ENCODE measurements at regions not wholly inside any gene's neighbourhood (a gene's known extent, or its start where the extent isn't known, plus 50 kb on each side); places are given as distances from the start of the nearest gene placed in this dataset.

DNA sequence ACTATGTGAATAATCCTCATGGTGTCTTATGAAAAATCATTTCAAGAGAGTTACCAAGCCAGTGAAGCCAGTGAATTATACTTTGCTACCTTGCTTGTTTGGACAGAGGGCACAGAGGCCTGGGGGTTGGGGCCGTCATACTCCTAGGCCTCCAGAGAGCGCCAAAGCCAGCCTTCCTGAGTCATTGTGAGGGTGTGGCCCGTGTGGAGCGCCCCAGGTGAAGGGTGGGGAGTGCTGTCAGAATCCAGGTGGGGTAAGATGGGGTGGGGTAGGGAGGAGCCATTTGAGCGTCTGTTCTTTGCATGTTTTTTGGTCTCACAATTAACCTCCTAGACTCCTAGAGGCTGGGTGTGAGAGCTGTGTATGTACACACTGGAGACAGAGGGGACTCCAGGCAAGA, 71.1 kb downstream of the PERP start:
- TF ChIP-seq ZNF274 (CRISPR knock-in tag; IDR thresholded peaks at IDR 0.05) = no peak
- TF ChIP-seq, protein P1, sequence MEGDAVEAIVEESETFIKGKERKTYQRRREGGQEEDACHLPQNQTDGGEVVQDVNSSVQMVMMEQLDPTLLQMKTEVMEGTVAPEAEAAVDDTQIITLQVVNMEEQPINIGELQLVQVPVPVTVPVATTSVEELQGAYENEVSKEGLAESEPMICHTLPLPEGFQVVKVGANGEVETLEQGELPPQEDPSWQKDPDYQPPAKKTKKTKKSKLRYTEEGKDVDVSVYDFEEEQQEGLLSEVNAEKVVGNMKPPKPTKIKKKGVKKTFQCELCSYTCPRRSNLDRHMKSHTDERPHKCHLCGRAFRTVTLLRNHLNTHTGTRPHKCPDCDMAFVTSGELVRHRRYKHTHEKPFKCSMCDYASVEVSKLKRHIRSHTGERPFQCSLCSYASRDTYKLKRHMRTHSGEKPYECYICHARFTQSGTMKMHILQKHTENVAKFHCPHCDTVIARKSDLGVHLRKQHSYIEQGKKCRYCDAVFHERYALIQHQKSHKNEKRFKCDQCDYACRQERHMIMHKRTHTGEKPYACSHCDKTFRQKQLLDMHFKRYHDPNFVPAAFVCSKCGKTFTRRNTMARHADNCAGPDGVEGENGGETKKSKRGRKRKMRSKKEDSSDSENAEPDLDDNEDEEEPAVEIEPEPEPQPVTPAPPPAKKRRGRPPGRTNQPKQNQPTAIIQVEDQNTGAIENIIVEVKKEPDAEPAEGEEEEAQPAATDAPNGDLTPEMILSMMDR (CRISPR knock-in tag; IDR thresholded peaks at IDR 0.05) = peak; percentile 51
- TF ChIP-seq TCF12 (IDR thresholded peaks at IDR 0.05) = no peak
- TF ChIP-seq TCF12 (CRISPR knock-in tag; IDR thresholded peaks at IDR 0.05) = no peak
- TF ChIP-seq RCOR2 (CRISPR knock-in tag; IDR thresholded peaks at IDR 0.05) = no peak
- TF ChIP-seq FOSL1 (CRISPR knock-in tag; IDR thresholded peaks at IDR 0.05; ENCODE audit: borderline replicate concordance) = no peak
- TF ChIP-seq POLR2A (IDR thresholded peaks at IDR 0.05; ENCODE audit: insufficient read depth in 1 of 2, low read depth in 2 of 2, low read length in 2 of 2) = no peak
- TF ChIP-seq ZNF558 (CRISPR knock-in tag; IDR thresholded peaks at IDR 0.05; ENCODE audit: borderline replicate concordance) = no peak
- no peak for TF ChIP-seq ZNF792 (CRISPR knock-in tag; IDR thresholded peaks at IDR 0.05)
- TF ChIP-seq, protein P2, sequence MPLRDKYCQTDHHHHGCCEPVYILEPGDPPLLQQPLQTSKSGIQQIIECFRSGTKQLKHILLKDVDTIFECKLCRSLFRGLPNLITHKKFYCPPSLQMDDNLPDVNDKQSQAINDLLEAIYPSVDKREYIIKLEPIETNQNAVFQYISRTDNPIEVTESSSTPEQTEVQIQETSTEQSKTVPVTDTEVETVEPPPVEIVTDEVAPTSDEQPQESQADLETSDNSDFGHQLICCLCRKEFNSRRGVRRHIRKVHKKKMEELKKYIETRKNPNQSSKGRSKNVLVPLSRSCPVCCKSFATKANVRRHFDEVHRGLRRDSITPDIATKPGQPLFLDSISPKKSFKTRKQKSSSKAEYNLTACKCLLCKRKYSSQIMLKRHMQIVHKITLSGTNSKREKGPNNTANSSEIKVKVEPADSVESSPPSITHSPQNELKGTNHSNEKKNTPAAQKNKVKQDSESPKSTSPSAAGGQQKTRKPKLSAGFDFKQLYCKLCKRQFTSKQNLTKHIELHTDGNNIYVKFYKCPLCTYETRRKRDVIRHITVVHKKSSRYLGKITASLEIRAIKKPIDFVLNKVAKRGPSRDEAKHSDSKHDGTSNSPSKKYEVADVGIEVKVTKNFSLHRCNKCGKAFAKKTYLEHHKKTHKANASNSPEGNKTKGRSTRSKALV (CRISPR knock-in tag; IDR thresholded peaks at IDR 0.05) = no peak
